Breast epithelium (tissue), 4 donors: ENCODE measurements at regions not wholly inside any gene's neighbourhood (a gene's known extent, or its start where the extent isn't known, plus 50 kb on each side); places are given as distances from the start of the nearest gene placed in this dataset.

Experiments
- DNase-seq, 2 donors: peaks; one replicate each; pipeline ENCODE4 v3.0.0-alpha.2; 2019; ENCODE audit warnings: low spot score in 2 of 2
- H3K27ac ChIP-seq, 2 donors: fragments of 200-600 bp; sonication (generic) in 1 of 2; one replicate each; pipeline ENCODE4 v1.5.1; 2016 to 2019; ENCODE audit warnings: mild to moderate bottlenecking in 1 of 2
- H3K27me3 ChIP-seq, 2 donors: fragments of 200-600 bp; sonication (generic) in 1 of 2; one replicate each; pipeline versions ENCODE4 v1.5.1 to v1.6.0; 2017 to 2019; ENCODE audit warnings: control low read depth in 1 of 2, mild to moderate bottlenecking in 1 of 2
- H3K36me3 ChIP-seq: fragments of 200-600 bp; one replicate; pipeline ENCODE4 v1.5.1; 2019
- H3K4me1 ChIP-seq, 2 donors: fragments of 200-600 bp; sonication (generic); one replicate each; pipeline ENCODE4 v1.5.1; 2016 to 2019; ENCODE audit warnings: control low read depth in 1 of 2
- H3K4me3 ChIP-seq, 3 donors: fragments of 200-600 bp; sonication (generic); 1 replicate in 2 of 3; 2 replicates in 1 of 3; pipeline ENCODE4 v1.5.1; 2016 to 2019; ENCODE audit warnings: mild to moderate bottlenecking in 3 of 3, moderate library complexity in 2 of 3
- H3K9me3 ChIP-seq, 2 donors: fragments of 200-600 bp; sonication (generic) in 1 of 2; one replicate each; pipeline ENCODE4 v1.5.1; 2016 to 2019; ENCODE audit warnings: control low read depth in 1 of 2
- CTCF ChIP-seq, 3 donors: fragments of 450-650 bp; IDR thresholded peaks; one replicate each; pipeline ENCODE4 v1.5.1; 2016 to 2017; ENCODE audit warnings: antibody characterized with exemption in 3 of 3, mild to moderate bottlenecking in 3 of 3, moderate library complexity in 3 of 3
- POLR2A ChIP-seq: fragments of 450-650 bp; IDR thresholded peaks from one replicate; pipeline ENCODE4 v1.6.1; 2016; ENCODE audit warnings: antibody characterized with exemption, mild to moderate bottlenecking, moderate library complexity
- POLR2AphosphoS5 ChIP-seq, 3 donors: sonication (generic); formaldehyde crosslinking; IDR thresholded peaks; one replicate each; pipeline ENCODE4 v1.6.1; 2017; ENCODE audit warnings: antibody characterized with exemption in 3 of 3
- intact Hi-C: fragments of 100-400 bp; cut with DNase I; formaldehyde crosslinking; loops from one replicate; pipeline ENCODE4 v1.15.1; 2023; ENCODE audit warnings: low total_unique reads

DNA sequence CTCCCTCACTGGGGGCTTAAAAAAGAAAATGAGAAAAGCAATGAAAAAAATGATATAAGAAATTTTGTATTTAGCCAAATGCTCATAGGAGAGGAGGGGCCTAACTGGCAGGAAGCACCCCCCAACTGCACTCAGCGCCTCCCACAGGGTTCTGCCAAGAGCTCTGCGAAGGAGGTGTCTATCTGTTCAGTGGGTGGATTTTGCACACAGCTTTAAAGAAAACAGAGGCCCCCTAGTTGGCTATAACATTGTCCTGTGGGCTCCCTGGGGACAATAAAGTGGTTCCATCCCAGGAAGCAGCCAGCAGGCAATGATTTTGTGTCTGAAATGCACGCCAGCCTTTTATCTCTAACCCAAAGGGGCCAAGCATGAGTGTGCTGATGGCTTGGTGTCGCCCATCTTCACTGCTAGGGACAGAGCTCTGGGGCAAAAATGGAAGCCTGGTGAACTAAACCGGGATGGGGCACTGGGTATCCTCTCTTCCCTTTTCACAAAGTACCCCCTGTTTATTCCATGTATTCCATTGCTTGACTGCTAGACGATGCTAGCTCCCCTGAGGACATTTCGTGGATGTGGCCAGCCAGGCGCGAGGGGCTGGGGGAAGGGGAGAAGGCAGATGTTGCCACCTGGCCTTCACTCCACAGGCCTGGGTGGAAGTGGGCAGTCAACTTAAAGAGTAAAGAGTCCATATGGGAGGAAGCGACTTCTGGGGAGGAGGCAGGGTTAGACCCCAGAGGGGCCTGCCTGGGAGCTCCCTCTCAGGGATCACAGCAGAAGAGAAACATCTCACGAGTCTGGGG, 205.7 kb downstream of the CYP26B1 start:
- no peak overlapping the region for H3K4me3 ChIP-seq
- no peak for TF ChIP-seq POLR2AphosphoS5 (IDR thresholded peaks at IDR 0.05)
- TF ChIP-seq CTCF (IDR thresholded peaks at IDR 0.05), result no peak
- no peak for TF ChIP-seq POLR2A

DNA sequence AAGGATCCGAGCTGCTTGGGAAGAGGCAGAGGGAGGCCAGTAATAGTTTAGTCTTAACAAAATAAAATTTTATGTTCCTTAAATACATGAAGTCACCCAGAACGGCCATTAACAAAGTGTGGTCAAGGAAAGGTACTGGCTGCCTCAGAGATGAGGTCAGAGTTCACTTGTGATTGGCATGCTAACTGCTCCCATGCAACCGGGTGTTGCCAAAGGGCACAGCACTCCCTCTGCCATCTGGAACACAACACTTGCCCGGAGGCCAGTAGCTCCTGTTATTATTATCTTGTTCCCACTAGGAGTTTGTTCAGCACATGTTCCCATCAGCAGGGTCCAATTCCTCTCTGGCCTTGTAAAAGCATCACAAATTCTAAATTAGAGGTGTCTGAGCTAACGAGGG, 207.0 kb downstream of the CYP26B1 start:
- intact Hi-C loops, result no loop called here
- no peaks in the 10 kb centered on the region for H3K27me3 ChIP-seq
- TF ChIP-seq POLR2A, result no peak
- TF ChIP-seq POLR2AphosphoS5 (IDR thresholded peaks at IDR 0.05), result no peak
- TF ChIP-seq CTCF (IDR thresholded peaks at IDR 0.05), result no peak
- H3K4me1 ChIP-seq, result no peaks in the 10 kb centered on the region
- H3K4me3 ChIP-seq, result no peak overlapping the region
- DNase-seq, result no peak
- H3K9me3 ChIP-seq, result no peaks in the 10 kb centered on the region
- no peak overlapping the region for H3K27ac ChIP-seq
- no peaks in the 10 kb centered on the region for H3K36me3 ChIP-seq

More for the DNA sequence above, 205.7 kb downstream of the CYP26B1 start:
- intact Hi-C loops, result no loop called here
- no peak for DNase-seq
- no peaks in the 10 kb centered on the region for H3K27me3 ChIP-seq
- H3K27ac ChIP-seq, result no peak overlapping the region
- no peaks in the 10 kb centered on the region for H3K4me1 ChIP-seq
- H3K9me3 ChIP-seq, result no peaks in the 10 kb centered on the region
- no peaks in the 10 kb centered on the region for H3K36me3 ChIP-seq

DNA sequence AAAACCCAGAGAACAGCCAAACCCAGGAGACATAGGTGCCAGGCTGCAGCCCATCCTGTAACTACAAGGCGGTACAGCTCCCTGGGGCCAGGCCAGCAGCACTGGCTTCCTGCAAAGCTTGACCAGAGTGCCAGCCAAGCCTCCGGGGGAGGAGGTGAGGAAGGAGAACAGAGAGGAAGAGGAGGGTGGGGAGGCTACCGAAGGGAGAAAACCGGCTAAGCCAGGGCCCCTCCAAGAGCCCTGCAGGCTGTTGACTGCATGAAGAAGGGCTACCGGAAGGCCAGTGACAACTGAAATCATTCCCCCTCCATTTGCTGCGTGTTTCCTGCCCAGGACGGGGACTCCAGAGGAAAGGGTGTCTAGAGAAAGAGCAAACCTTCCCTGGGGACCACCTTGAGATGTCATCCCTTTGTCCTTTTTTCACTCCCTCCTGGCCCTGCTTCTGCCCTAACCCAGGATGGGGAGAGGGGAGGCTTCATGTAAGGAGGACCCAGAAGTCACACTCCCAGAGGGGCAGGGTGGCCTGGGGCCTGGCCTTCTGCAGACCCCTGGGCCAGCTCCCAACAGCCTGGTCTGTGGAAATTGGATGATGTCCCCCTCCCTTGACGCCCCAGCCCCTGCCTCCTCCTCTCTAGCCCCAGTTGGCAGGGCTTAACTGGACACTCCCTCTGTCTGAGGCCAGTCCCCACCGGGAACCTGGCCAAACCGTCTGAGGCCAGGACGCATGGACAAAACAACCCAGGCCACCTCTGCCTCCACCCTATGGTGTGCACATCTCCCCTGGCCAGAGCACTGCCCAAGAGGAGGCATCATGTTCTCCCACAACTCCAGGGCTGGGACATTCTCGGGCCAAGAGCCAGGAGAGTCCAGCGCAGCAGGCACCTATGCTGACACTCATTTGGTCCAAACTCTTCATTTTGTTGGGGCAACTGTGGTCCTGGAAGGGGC, 207.8 kb downstream of the CYP26B1 start:
- H3K9me3 ChIP-seq, result no peaks in the 10 kb centered on the region
- H3K4me1 ChIP-seq, result no peaks in the 10 kb centered on the region
- H3K4me3 ChIP-seq, result no peak overlapping the region
- H3K27me3 ChIP-seq, result no peaks in the 10 kb centered on the region
- intact Hi-C loops, result no loop called here
- no peaks in the 10 kb centered on the region for H3K36me3 ChIP-seq
- no peak overlapping the region for H3K27ac ChIP-seq
- DNase-seq, result no peak
- no peak for TF ChIP-seq CTCF (IDR thresholded peaks at IDR 0.05)
- TF ChIP-seq POLR2AphosphoS5 (IDR thresholded peaks at IDR 0.05), result no peak
- no peak for TF ChIP-seq POLR2A

GRCh38 chr2:71938659-71939587, 208.7 kb downstream of the CYP26B1 start:
- intact Hi-C loops, result no loop called here
- DNase-seq, result no peak
- Histone ChIP-seq H3K4me3 (no peak overlapping the region), H3K36me3 (no peaks in the 10 kb centered on the region), H3K27me3 (no peaks in the 10 kb centered on the region), H3K27ac (no peak overlapping the region), H3K4me1 (no peaks in the 10 kb centered on the region), H3K9me3 (no peaks in the 10 kb centered on the region)
- TF ChIP-seq POLR2A (no peak), POLR2AphosphoS5 (IDR thresholded peaks at IDR 0.05) (no peak), CTCF (IDR thresholded peaks at IDR 0.05) (no peak)
